Subcutaneous abdominal adipose tissue (tissue), 5 donors: ENCODE measurements at regions not wholly inside any gene's neighbourhood (a gene's known extent, or its start where the extent isn't known, plus 50 kb on each side); places are given as distances from the start of the nearest gene placed in this dataset.

Experiments used
- H3K27ac ChIP-seq: one replicate; pipeline ENCODE4 v1.7.0; 2013; ENCODE audit warnings: low read depth, mild to moderate bottlenecking, inconsistent platforms, low read length, moderate library complexity
- H3K27me3 ChIP-seq, 5 donors: one replicate each; pipeline ENCODE4 v1.7.0; 2013; ENCODE audit warnings: low read length in 5 of 5, inconsistent platforms in 1 of 5; ENCODE audit not compliant: control insufficient read depth in 5 of 5, insufficient read depth in 4 of 5
- H3K36me3 ChIP-seq, 5 donors: one replicate each; pipeline ENCODE4 v1.7.0; 2013; ENCODE audit warnings: low read length in 5 of 5; ENCODE audit not compliant: control insufficient read depth in 5 of 5, insufficient read depth in 5 of 5
- H3K4me1 ChIP-seq, 5 donors: one replicate each; pipeline ENCODE4 v1.7.0; 2013; ENCODE audit warnings: low read length in 5 of 5, mild to moderate bottlenecking in 3 of 5, moderate library complexity in 1 of 5; ENCODE audit not compliant: control insufficient read depth in 5 of 5, insufficient read depth in 5 of 5
- H3K4me3 ChIP-seq, 5 donors: one replicate each; pipeline ENCODE4 v1.7.0; 2013; ENCODE audit warnings: low read length in 5 of 5, low read depth in 1 of 5
- H3K9ac ChIP-seq, 5 donors: one replicate each; pipeline ENCODE4 v1.7.0; 2013; ENCODE audit warnings: low read length in 5 of 5, mild to moderate bottlenecking in 4 of 5, moderate library complexity in 3 of 5
- H3K9me3 ChIP-seq, 5 donors: one replicate each; pipeline ENCODE4 v1.7.0; 2013; ENCODE audit warnings: low read length in 5 of 5; ENCODE audit not compliant: control insufficient read depth in 5 of 5
- donor health status: healthy.
- donor health status: healthy.
- donor health status: healthy.
- donor health status: healthy.
- donor health status: healthy.

- H3K9me3 ChIP-seq, result no peaks in the 10 kb centered on the region
- no peak overlapping the region for H3K4me3 ChIP-seq
- no peaks in the 10 kb centered on the region for H3K36me3 ChIP-seq
- no peak overlapping the region for H3K27ac ChIP-seq
- no peaks in the 10 kb centered on the region for H3K27me3 ChIP-seq
- H3K9ac ChIP-seq, result no peak overlapping the region
- no peaks in the 10 kb centered on the region for H3K4me1 ChIP-seq
These were observed 77.7 kb upstream of the INTU start for GRCh38 chr4:127555106-127555505.

- H3K9me3 ChIP-seq, result no peaks in the 10 kb centered on the region
- no peak overlapping the region for H3K4me3 ChIP-seq
- no peak overlapping the region for H3K9ac ChIP-seq
These were observed 74.7 kb upstream of the INTU start for GRCh38 chr4:127558088-127558487.

DNA sequence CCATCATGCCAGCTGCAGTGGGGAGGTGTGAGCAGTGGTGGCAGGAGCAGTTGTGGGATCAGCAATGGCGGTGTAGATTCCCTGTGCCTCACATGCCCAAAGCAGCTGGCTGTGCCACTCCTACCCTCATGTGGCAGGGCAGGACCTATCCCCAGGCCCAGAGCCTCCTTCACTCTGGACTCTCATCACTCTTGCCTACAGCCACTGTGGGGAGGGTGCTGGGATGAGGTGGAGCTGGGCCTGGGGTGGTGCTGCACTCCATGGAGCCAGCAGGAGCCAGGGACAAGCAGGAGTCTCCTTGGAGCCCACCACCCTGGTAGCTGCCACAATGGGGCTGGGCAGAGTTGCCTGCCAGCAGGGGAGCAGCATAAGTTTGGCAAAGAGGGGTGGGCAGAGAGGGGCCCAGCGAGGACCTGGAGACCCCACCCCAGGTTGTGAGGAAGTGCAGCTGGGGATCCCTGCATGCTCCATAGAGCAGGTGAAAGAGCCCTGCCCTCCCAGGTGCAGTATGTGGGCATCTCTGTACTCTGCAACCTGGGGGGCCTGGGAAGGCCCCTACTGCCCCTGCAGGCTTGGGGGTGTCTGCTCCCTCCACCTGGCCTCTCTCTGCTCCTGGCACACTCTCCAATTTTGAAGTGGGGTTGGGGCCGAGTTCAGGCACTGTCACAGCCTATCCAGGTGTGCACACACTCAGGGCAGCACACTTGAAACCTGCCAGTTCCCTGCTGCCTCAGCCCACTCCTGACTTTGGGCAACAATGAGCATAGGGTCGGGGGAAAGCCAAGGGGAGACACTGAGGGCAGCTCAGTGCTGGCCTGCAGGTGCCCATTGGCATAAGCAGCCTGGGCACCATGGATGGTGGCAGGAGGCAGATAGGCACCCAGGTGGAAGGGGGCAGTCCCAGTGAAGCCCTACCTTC, 74.0 kb upstream of the INTU start:
- H3K9me3 ChIP-seq, result no peaks in the 10 kb centered on the region
- H3K9ac ChIP-seq, result no peak overlapping the region
- no peaks in the 10 kb centered on the region for H3K27me3 ChIP-seq
- no peak overlapping the region for H3K4me3 ChIP-seq
- H3K36me3 ChIP-seq, result no peaks in the 10 kb centered on the region
- H3K4me1 ChIP-seq, result no peaks in the 10 kb centered on the region
- H3K27ac ChIP-seq, result no peak overlapping the region

More at GRCh38 chr4:127558088-127558487, 74.7 kb upstream of the INTU start:
- Histone ChIP-seq H3K4me1 (no peaks in the 10 kb centered on the region), H3K27me3 (no peaks in the 10 kb centered on the region), H3K27ac (no peak overlapping the region), H3K36me3 (no peaks in the 10 kb centered on the region)

DNA sequence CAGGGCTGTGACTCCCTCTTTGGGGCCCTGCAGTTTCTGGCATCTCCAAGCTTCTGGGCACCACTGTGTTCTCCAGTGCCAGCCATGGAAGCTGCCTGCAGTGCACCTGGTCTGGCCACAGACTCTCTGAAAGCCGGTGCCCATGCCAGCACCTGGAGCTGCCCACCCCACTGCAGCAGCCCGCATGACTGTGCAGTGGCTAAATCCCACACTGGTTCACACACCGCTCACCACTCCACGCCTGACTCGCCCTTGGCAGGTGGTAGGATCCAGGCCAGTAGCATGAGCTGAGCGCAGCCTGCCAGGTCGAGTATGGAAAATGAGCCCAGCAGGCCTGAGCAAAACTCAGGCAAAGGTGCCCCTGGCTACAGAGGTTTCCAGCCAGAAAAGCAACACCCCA, 72.8 kb upstream of the INTU start:
- no peaks in the 10 kb centered on the region for H3K4me1 ChIP-seq
- no peaks in the 10 kb centered on the region for H3K9me3 ChIP-seq
- H3K9ac ChIP-seq, result no peak overlapping the region
- H3K27ac ChIP-seq, result no peak overlapping the region
- H3K4me3 ChIP-seq, result no peak overlapping the region
- H3K27me3 ChIP-seq, result no peaks in the 10 kb centered on the region
- no peaks in the 10 kb centered on the region for H3K36me3 ChIP-seq

GRCh38 chr4:127560755-127561154, 72.0 kb upstream of the INTU start:
- no peaks in the 10 kb centered on the region for H3K36me3 ChIP-seq
- no peak overlapping the region for H3K27ac ChIP-seq
- H3K4me1 ChIP-seq, result no peaks in the 10 kb centered on the region
- H3K27me3 ChIP-seq, result no peaks in the 10 kb centered on the region
- no peak overlapping the region for H3K9ac ChIP-seq
- no peaks in the 10 kb centered on the region for H3K9me3 ChIP-seq
- H3K4me3 ChIP-seq, result no peak overlapping the region

DNA sequence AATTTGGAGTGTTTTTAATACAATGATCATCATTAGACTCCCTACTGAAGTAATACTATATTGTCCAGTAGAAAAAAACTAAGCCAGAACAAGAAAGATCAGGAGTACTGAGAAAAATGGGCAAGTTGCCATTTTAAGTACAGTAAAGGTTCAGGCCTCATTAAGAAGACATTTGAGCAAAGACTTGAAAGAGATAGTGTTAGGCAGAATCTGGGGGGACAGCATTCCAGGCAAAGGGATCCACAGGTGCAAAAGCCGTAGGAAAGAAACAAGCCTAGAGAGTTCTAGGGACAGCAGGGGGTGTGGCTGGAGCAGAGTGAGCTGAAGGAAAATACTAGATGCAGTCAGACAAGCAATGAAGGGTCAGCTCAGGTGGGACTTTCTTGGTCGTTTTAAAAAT, 58.1 kb upstream of the INTU start:
- peaks cover 0 to 5% (median 0%) of the 10 kb centered on the region in 5 donors for H3K4me1 ChIP-seq
- H3K4me3 ChIP-seq, result no peak overlapping the region
- no peaks in the 10 kb centered on the region for H3K36me3 ChIP-seq
- no peaks in the 10 kb centered on the region for H3K27me3 ChIP-seq
- H3K9ac ChIP-seq, result no peak overlapping the region
- H3K9me3 ChIP-seq, result no peaks in the 10 kb centered on the region
- H3K27ac ChIP-seq, result no peak overlapping the region

DNA sequence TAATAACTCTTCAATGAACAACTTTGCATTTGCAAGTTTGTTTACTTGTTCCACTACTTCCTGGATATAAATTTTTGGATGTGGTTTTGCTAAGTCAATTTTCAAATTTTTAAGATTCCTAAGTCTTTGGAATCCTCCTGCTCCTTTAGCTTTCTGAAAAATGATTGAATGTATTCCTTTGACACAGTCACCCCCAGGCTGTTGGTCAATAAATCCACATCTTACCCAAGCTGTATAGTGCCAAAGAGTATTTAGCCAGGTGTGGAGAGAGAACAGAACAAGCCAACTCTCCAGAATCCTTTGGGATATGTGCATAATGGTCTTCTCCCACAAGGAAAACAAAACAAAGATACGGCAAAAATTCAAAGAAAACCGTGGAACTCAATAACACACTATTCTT, 56.9 kb upstream of the INTU start:
- Histone ChIP-seq H3K9ac (no peak overlapping the region), H3K4me3 (no peak overlapping the region), H3K36me3 (no peaks in the 10 kb centered on the region), H3K27me3 (no peaks in the 10 kb centered on the region), H3K4me1 (peaks cover 0 to 5% (median 0%) of the 10 kb centered on the region in 5 donors), H3K27ac (no peak overlapping the region), H3K9me3 (no peaks in the 10 kb centered on the region)

- no peak overlapping the region for H3K9ac ChIP-seq
- no peak overlapping the region for H3K4me3 ChIP-seq
- H3K27me3 ChIP-seq, result peaks cover 0 to 2% (median 0%) of the 10 kb centered on the region in 5 donors
- H3K9me3 ChIP-seq, result no peaks in the 10 kb centered on the region
- peaks cover 0 to 5% (median 0%) of the 10 kb centered on the region in 5 donors for H3K4me1 ChIP-seq
- no peaks in the 10 kb centered on the region for H3K36me3 ChIP-seq
- H3K27ac ChIP-seq, result no peak overlapping the region
These were observed 54.3 kb upstream of the INTU start for GRCh38 chr4:127578491-127578890.

DNA sequence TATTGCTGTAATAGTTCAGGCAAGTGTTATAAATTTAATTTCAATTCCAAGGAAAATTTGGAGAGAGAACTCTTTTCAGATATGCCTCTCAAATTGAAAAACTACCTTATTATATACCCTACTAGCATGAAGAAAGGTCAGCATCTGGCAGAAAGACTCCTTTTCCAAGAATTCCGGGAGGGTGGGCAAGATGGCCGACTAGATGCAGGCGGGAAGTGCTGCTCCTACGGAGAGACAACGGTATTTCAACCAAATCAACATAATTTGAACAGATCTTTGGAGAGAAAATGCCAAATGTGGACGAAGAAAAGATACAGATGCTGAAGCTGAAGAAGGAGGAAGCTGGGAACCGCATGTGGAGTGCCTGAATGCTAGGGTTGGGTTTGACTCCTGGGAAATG, 53.8 kb upstream of the INTU start:
- H3K4me3 ChIP-seq, result no peak overlapping the region
- no peak overlapping the region for H3K27ac ChIP-seq
- H3K36me3 ChIP-seq, result no peaks in the 10 kb centered on the region
- no peak overlapping the region for H3K9ac ChIP-seq
- H3K27me3 ChIP-seq, result peaks cover 0 to 2% (median 0%) of the 10 kb centered on the region in 5 donors
- H3K4me1 ChIP-seq, result peaks cover 0 to 5% (median 0%) of the 10 kb centered on the region in 5 donors
- no peaks in the 10 kb centered on the region for H3K9me3 ChIP-seq

DNA sequence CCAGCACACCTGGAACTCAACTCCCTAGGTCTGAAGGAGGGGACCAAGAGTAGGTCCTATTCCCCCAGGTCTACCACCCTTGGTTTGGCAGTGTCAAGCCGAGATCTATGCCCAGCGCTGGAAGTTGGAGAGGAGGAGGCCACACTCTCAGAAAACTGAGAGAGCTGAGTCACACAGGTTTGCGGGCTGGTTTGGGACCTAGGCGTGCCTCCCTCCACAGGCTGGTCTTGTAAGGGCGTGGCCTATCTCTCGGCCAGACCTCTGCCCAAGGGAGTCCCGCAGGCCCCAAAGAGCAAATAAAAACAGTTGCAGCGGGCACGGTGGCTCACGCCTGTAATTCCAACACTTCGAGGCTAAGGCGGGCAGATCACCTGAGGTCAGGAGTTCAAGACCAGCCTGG, 52.9 kb upstream of the INTU start:
- H3K4me1 ChIP-seq, result peaks cover 0 to 5% (median 0%) of the 10 kb centered on the region in 5 donors
- no peaks in the 10 kb centered on the region for H3K9me3 ChIP-seq
- H3K4me3 ChIP-seq, result no peak overlapping the region
- H3K36me3 ChIP-seq, result no peaks in the 10 kb centered on the region
- no peak overlapping the region for H3K27ac ChIP-seq
- H3K9ac ChIP-seq, result no peak overlapping the region
- peaks cover 0 to 2% (median 0%) of the 10 kb centered on the region in 5 donors for H3K27me3 ChIP-seq
